HG03558 (cell line): ENCODE measurements at regions not wholly inside any gene's neighbourhood (a gene's known extent, or its start where the extent isn't known, plus 50 kb on each side); places are given as distances from the start of the nearest gene placed in this dataset.

Source experiments
- ATAC-seq: cut with Tn5 transposase; IDR thresholded peaks from one replicate; pipeline ENCODE4 v1.9.1; 2021; ENCODE audit warnings: moderate number of reproducible peaks; ENCODE audit not compliant: unreplicated experiment; ENCODE audit errors: extremely low read depth

DNA sequence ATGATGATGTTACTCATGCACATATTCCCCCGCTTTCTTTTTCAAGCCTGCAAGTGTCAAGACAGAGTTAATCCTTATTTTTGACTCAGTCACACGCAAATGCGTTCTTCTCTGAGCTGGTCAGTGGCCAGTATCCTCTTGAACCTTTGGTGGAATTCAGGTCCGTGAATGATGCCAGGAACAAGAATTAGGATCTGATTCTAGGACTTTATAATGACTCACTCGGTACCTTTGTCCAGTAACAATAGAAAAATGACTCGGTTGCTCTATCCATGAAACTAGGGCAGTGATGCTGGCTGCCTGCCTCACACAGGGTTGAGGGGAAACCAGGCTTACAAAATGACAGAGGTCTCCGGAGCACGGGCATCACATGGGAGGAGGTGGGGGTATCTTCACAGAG lies 185.8 kb upstream of the NUDT4 start:
- no peak for ATAC-seq

DNA sequence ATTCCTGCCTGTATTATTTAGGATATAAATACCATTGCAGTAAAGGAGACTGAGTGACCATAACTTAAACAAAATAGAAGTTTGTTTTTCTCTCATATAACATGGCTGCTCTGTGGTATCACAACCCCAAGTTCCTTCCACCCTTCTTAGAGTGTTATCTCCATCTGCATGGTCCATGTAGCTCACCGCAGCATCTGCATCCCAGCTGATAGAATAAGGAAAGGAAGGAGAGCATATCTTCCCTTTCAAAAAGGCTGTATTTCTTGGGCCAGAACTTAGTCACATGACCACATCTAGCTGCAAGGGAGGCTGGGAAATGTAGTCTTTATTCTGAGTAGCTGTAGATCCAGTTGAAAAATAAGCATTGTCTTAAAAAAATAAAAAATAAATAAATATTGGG lies 184.8 kb upstream of the NUDT4 start:
- ATAC-seq: no peak

DNA sequence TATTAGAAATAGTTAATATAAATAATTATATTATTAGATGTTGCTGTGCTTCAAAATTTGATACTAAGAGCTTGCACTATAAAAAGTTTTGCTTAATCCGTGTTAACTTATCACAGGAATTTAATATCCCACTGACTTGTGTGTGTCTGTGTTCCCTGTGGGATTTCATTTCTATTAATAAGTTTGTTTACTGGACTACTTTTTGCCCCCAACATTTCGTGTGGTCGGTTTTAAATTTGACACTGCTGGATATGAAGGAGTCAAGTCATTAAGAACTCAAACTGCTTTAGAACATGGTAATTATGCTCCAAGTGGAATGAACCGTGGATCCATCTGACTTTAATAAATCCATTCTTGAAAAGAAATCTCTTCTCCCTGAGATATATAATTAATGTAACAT lies 182.2 kb upstream of the NUDT4 start:
- ATAC-seq: no peak

DNA sequence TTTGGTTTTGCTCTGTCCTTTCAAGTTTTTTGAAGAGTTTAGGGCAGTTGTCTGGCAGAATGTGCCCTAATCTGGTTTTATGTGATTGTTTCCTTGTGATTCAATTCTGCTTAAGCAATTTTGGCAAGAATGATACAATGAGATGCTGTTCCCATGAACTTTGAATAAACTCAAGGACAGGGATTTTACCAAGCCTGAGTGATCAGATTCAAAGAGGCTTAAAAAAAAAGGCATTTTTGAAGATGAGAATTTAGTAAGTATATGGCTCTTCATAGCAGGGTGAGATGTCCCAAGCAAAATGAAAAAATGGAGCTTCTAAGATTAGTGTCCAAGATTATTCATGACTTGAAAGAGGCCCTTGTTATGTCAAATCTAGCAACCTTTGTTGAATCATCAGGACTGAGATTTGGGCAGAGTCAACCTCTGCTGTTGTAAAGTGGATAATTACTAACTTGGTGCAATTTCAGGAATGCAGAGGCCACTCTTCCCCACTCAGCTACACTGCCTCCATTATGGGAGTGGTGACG lies 180.6 kb upstream of the NUDT4 start:
- no peak for ATAC-seq

DNA sequence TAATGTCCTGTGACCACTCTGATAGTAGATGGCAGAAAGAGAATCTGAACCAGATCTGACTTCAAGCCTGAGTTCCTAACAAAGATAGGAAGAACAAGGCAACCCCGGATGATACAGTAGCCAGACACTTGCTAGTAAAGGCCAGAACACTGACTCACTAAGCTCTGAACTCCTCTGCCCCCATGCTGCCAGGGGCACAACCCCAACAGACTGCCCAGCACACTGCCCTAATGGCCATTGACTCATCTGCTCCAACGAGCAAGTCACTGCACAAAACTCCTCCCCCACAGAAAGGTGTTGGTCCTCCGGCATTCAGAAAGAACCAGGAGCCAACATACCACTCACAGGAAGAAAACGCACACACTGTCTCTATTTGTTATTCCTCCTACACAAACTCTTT lies 179.6 kb upstream of the NUDT4 start:
- no peak for ATAC-seq

DNA sequence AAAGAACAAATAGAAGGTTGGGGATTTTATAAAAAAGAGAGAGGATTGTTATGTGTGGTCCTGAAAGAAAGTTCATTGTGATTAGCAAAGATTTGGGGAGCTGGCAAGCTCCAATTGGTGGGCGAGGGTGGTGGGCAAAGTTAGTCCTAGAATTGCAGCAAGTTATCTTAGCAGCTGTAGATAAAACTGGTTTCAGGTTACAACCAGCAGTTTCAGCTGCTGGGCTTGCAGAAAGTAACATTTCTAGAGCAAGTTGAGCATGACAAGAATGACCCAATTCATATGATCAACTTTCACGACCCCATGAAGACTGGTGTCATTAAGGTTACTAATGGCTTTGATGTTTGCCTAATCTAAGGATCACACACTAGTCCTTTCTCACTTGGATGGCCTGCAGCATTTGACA lies 177.9 kb upstream of the NUDT4 start:
- ATAC-seq: no peak

DNA sequence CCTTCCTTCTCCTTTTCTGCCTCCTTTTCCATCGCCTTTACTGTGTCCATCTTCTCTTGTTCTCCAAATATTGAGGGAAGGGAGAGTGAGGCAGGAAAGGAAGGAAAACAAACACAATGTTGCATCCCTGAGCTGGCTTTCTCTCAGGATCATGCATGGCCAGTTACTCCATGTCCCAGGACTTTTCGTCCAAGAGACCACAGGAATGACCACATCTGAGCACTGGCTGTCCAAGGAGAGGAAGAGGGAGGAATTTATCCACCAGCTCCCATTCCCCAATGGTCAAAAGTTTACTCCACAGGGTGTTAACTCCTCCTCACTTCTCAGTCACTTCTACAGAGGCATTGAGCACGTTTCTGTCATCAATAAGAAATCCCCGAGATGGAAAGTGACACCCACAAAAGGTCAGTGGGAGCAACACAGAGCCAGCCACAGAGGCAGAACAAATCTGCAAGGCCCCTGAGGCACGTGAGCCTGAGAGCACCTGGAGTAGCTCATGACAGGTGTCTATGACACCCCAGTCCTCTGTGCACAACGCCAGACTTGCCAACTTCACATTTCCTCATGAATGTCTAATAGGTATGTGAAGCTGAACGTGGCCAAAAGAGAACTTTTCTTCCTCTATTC lies 177.3 kb upstream of the NUDT4 start:
- ATAC-seq: no peak

DNA sequence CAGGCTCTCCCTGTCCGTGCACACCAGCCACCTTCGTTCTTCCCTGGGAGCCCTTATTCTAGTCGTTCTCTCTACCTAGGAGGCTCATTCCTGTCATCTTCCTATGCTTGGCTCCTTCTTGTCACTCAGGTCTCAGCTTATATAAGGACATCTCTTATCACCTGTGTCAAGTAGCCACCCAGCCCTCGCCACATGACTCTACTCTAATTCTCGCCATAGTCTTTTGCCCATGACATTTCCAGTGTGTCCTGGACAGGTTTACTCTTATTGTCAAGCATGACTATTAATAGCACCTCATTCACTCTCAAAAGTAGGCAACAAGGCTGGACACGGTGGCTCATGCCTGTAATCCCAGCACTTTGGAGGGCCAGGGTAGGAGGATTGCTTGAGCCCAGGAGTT lies 175.7 kb upstream of the NUDT4 start:
- ATAC-seq: no peak

DNA sequence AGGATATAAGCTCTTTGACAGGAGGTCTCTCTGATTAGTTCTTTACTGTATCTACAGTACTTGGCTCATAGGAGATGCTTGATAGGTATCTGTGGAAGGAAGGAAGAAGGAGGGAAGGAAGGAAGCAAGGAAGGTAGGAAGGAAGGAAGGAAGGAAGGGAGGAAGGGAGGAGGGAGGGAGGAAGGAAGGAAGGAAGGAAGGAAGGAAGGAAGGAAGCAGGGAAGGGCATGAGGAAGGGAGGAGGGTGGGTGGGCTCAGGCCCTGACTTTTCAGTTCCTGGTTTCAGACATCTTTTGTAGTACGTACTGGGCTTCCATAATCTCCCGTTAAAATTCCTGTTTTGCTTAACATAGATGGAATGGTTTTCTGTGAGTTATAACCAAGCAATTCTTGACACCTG lies 175.0 kb upstream of the NUDT4 start:
- ATAC-seq: no peak

DNA sequence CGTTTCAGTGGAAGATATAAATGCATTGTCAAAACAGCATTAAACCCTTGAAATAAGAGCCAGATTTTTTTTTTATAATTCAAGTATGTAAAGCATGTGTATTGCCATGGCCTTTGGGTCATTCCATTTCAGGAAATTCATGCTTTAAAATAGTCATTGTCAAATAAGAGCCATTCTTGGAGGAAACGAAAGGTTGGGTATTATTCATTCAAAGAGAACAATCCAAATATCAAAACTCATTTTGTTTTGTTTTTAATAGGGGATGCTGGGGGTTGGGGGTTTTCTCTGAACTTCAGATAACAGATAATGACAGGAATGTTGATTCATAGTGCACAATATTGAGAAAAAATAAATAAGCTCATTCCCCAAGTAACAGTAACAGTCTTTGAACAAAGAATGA lies 174.4 kb upstream of the NUDT4 start:
- no peak for ATAC-seq

DNA sequence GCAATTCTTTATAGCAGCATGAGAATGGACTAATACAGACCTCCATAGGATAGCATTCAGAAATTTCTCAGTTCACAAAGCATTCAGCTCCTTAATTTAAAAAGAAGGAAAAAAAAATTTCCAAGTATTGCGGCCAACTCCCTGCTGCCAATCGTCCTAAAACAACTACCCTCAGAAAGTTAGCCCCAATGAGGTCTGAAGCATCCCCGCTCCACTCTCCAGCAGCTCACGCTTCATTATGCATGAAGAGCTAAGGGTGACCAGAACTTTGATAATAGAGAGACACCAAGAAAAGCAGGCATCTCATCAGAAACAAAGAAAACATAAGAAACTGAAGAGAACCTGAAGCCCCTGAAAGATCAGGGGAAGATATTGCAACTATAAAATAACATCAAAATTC lies 172.8 kb upstream of the NUDT4 start:
- ATAC-seq: no peak

DNA sequence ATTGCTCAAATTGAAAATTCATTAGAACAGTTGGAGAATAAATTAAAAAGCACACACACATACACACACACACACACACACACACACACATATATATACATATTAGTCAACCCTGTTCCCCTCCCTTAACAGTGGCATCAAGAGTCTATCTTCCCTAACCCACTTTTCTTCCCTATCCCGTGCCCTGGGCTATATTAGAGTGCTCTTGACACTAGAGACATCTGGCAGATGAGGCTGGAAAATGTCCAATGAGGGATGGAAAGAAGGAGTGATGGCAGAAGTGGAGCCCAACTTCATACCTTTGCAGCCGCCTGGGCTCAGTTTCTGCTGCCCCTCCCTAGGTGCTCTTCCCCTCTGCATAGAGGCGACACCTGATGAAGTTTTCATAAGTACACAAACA lies 172.4 kb upstream of the NUDT4 start:
- ATAC-seq: no peak

DNA sequence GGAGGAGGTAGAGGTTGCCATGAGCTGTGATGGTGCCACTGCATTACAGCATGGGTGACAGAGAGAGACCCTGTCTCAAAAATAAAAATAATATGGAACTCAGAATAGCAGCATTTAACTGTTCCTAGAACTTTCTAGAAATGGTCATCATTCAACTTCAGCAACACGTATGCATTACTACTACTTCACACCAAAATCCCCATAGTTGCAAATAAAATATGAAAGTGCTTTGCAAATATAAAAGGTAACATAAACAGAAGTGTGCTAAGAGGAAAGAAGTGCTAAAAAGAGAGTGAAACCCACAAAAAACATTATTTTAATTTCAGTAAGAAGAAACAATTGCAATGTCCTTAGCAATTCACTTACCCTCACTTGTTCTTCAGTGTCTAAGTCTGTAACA lies 169.7 kb upstream of the NUDT4 start:
- ATAC-seq: no peak

DNA sequence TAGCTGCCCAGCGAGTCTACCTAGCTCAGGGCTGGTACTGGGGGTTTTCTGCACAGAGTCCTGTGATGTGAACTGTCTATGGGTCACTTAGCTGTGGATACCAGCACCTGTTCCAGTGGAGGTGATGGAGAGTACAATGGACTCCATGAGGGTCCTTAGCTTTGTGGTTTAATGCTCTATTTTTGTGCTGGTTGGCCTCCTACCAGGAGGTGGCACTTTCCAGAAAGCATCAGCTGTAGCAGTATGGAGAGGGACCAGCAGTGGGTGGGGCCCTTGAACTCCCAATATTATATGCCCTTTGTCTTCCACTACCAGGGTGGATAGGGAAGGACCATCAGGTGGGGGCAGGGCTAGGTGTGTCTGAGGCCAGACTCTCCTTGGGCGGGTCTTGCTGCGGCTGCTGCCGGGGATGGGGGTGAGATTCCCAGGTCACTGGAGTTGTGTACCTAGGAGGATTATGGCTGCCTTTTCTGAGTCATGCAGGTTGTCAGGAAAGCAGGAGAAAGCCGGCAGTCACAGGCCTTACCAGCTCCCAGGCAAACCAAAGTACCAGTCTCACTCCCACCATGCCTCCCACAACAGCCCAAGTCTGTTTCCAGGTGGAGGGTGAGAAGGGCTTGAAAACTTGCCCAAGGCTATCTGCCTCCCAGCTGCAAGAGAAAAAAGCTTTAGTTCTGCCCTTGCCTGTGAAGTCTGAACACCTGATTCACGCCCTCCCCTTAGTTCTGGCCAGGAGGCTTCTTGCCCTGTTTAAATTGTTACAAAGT lies 163.0 kb upstream of the NUDT4 start:
- ATAC-seq: no peak

DNA sequence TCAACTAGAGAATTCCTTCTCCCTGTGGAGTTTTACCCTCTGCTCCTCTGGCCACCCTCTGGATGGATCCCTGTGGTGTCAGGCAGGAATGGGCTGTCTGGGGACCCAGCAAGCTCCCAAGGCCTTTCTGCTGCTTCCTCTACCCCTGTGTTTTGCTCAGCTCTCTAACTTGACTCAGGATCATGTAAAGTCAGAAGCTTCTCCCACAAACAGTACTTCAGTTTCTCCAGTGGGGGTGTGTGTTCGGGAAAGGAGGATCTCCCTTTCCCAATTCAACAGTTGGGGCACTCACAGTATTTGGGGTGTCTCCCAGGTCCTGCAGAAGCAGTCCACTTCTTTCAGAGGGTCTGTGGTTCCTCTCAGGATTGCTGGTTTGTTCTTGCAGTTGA lies 162.4 kb upstream of the NUDT4 start:
- no peak for ATAC-seq

DNA sequence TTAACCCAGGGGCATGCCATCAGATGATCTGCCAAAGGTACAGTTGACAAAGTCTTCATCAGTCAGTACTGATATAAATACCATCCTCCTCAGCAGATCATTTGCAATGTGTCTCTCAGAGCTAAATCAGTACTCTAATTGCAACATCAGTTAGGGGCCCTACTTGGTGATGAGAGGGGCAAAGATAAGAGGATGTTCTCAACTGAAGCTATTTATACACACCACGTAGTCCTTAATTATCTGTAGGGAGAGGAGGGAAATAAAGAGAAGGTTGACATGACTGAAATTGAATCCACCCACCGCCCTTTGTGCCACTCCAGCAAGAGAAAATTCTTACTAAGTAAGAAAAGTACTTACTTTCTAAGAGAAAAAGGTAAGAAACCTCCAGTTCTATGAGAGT lies 157.8 kb upstream of the NUDT4 start:
- no peak for ATAC-seq

DNA sequence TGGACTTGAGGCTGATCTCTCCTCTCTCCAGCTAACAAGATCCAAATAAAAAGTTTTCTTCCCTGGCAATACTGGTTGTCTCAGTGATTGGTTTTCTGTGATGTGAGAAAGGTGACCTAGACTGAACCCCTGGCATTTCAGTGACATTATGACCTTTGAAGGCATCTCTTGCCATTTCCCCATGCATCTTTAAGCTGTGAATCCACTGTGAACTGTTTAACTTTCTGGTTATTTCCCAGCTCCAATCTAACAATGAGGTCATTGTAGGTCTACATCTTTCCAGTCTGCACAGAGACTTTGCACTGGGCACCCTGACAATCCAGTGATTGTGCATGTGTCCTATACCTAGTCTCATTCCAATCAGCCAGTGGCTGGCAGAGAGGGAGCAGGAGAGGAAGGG lies 155.9 kb upstream of the NUDT4 start:
- no peak for ATAC-seq

DNA sequence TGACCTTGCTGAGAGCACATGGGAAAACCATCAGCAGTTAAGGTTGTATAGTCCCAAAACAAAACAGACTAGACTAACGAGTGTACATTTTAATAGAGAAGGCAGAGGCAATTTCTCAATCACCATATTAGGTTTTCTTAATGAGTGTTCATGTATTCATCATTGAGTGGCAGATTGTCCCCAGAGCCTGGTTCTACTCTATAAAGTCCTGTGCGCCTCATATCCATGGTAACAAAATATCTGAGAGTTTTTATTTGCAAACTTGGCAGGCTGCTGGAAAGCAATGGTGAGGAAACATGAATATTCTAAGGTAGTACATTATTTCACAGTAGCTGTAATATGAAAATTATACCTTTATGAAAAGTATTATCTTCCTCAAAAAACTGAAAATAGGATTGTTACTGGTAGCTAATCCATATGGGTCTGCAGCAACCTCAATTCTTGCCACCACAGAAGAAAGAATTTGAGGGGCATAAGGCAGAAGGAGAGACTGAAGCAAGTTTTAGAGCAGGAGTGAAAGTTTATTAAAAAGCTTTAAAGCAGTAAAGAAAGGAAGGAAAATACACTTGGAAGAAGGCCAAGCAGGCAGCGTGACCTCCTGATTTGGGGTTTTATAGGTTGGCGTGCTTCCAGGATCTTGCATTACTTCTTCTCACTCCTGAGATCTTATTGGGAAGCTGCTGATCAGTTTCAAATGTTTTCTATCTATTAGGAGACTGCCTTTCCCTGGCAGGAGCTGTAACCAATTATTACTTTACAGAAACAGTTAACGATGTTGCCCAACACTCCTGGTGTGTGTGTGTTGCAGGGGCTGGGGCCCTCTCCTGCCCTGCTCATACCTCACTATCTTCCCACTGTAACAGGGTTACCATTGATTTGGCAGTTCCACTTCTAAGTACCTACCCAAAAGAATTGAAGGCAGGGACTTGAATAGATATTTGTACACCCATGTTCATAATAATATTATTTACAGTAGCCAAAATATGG lies 154.0 kb upstream of the NUDT4 start:
- no peak for ATAC-seq

DNA sequence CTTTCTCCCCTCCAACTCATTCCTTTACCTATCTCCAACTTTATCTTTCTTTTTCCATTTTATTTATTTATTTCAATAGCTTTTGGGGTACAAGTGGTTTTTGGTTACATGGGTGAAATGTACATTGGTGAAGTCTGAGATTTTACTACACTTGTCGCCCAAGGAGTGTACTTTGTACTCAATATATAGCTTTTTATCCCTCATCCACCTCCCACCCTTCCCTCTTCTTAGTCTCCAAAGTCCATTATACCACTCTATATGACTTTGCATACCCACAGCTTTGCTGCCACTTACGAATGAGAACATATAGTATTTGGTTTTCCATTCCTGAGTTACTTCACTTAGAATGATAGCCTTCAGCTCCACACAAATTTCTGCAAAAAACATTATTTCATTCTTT lies 152.6 kb upstream of the NUDT4 start:
- ATAC-seq: no peak

DNA sequence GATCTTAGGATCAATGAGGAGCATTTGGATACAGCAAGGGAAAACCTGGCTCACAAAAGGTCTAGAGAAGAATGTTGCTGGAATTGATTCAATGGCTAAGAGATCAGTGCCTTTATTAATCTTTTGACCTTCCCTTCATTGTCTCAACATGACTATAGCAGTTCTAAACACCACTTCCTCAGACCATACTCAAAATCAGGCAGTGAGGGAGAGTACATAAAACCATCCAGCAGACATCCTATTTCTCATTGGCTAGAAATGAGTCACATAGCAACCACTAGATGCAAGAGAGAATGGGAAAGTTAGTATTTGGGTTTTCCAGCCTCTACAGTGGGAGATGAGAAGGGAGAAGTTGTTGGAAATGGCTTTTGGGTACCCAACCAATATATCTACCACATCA lies 151.4 kb upstream of the NUDT4 start:
- no peak for ATAC-seq
